Choroid plexus epithelial cell (primary cell): ENCODE measurements at regions not wholly inside any gene's neighbourhood (a gene's known extent, or its start where the extent isn't known, plus 50 kb on each side); places are given as distances from the start of the nearest gene placed in this dataset.
A peak's percentile ranks its signal among the peaks of the same experiment; 100 is the strongest.

Experiments used
- DNase-seq: peaks from one replicate; pipeline ENCODE4 v3.0.0-alpha.2; 2010; ENCODE audit warnings: low read depth
- H3K4me3 ChIP-seq: 2 replicates; pipeline ENCODE4 v1.5.1; 2011; ENCODE audit warnings: low read depth, mild to moderate bottlenecking, control low read depth, low read length, moderate library complexity
- TF ChIP-seq, protein P1 (sequence below): conservative IDR thresholded peaks from 2 replicates; pipeline ENCODE4 v1.5.1; 2011; ENCODE audit warnings: low read depth, mild to moderate bottlenecking, control low read depth, inconsistent platforms, low read length, moderate library complexity

DNA sequence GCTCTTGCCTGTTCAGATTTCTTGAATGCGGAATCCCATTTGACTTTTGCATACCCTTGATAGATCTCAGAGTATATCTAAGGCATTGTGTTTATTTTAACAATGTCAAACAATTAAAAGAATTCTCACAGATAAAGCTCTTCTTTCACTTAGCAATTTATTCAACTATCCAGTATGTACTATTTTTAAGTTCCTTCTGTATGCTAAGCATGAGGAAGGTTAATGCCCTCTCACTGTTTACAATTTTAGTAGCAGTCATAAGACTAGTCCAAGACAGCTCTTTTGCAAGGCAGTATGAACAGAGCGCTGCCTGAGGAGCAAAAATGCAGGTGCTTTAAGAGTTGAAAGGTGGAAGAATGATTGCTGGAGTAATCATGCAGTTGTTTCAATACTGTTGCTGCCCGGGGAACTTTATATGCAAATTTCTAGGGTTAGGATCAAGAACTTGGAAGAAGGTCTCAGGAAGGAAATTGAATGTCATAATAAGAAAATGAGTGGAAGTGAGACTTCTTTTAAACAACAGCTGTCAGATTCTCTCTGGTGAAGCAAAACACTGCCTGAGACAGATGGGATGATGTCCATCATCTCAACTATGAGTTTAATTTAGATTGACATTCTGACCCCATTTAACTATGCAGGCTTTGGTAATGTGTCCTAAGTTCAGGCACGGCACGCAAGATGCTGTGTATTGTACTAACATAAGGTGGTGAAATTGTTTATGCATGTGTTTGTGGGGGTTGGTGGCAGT lies 1303.5 kb upstream of the CITED2 start:
- DNase-seq = peak; percentile 79
- H3K4me3 ChIP-seq = no peak overlapping the region
- TF ChIP-seq, protein P1, sequence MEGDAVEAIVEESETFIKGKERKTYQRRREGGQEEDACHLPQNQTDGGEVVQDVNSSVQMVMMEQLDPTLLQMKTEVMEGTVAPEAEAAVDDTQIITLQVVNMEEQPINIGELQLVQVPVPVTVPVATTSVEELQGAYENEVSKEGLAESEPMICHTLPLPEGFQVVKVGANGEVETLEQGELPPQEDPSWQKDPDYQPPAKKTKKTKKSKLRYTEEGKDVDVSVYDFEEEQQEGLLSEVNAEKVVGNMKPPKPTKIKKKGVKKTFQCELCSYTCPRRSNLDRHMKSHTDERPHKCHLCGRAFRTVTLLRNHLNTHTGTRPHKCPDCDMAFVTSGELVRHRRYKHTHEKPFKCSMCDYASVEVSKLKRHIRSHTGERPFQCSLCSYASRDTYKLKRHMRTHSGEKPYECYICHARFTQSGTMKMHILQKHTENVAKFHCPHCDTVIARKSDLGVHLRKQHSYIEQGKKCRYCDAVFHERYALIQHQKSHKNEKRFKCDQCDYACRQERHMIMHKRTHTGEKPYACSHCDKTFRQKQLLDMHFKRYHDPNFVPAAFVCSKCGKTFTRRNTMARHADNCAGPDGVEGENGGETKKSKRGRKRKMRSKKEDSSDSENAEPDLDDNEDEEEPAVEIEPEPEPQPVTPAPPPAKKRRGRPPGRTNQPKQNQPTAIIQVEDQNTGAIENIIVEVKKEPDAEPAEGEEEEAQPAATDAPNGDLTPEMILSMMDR = no peak

DNA sequence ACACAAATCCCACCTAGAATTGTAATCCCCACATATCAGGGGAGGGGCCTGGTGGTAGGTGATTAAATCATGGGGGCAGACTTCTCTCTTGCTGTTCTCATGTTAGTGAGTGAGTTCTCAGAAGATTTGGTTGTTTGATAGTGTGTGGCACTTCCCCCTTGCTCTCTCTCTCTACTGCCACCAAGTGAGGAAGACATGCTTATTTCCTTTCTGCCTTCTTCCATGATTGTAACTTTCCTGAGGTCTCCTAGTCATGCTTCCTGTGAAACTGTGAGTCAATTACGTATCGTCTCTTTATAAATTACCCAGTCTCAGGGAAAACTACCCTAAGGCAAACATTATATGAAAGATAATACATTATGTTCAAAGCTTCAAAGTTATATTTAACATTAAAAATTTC lies 1297.5 kb upstream of the CITED2 start:
- TF ChIP-seq, protein P1 = peak; percentile 20
- H3K4me3 ChIP-seq = no peak overlapping the region
- peak; percentile 11 for DNase-seq

DNA sequence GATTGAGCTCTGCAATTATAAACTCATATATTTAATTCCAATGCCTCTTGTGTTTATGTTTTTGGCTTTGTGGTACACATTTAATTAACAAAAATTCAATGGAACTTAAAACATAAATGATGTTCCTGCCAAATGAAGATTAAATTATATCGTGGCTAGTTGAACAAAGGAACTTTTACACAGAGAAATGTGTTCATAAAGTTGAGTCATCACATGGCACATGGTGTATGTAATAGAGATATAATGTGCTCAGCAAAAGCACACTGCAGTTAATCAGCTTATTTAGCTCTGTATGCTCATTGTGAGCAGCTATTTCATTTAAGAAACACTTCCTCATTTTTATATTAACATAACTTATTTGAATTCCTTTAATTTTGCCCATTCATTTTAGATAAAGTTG lies 1295.6 kb upstream of the CITED2 start:
- TF ChIP-seq, protein P1 = no peak
- no peak overlapping the region for H3K4me3 ChIP-seq
- DNase-seq = peak; percentile 52

DNA sequence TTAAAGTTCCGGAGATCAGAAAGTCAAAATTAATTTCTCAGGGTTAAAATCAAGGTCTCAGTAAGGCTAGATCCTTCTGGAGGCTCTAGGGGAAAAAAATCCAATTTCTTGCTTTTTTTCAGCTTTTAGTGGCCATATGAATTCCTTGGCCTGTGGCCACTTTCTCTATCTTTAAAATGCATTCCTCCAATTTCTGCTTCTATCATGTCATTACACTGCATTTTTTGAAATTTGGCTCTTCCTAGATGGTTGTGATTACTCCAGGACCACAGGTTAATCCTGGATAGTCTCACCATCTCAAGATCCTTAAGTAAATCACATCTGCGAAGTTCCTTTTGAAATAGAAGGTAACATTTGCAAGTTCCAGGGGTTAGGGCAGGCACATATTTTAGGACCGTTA lies 1294.9 kb upstream of the CITED2 start:
- DNase-seq = peak; percentile 71
- H3K4me3 ChIP-seq = no peak overlapping the region
- TF ChIP-seq, protein P1 = no peak

DNA sequence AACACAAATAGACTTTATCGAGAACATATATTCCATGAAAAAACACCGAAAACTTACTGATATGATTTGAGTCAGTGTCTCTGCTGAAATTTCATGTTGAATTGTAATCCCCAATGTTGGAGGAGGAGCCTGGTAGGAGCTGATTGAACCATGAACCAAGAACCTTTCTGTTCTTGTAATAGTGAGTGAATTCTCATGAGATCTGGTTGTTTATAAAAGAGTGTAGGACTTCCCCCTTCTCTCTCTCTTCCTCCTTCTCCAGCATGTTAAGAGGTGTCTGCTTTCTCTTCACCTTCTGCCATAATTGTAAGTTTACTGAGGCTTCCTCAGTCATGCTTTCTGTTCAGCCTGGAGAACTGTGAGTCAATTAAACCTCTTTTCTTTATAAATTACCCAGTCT lies 1289.3 kb upstream of the CITED2 start:
- H3K4me3 ChIP-seq = no peak overlapping the region
- no peak for DNase-seq
- TF ChIP-seq, protein P1 = no peak

DNA sequence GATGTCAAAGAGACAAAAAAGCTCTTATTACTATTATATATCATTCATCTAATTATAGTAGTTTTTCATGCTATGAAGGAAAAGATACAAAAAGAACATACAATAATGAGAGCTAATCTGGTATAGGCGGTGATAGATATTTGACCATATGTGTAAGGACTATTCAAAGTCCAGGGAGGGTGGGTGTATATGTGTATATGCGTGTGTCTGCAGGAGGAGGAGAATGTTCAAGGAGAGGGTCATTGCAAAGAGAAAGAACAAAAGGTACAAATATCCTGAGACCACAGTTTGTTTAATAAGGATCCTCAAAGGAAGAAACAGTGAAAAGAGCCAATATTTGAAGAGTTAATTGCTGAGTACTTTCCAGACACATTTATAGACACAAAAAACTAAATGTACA lies 1288.6 kb upstream of the CITED2 start:
- H3K4me3 ChIP-seq = no peak overlapping the region
- TF ChIP-seq, protein P1 = no peak
- no peak for DNase-seq

DNA sequence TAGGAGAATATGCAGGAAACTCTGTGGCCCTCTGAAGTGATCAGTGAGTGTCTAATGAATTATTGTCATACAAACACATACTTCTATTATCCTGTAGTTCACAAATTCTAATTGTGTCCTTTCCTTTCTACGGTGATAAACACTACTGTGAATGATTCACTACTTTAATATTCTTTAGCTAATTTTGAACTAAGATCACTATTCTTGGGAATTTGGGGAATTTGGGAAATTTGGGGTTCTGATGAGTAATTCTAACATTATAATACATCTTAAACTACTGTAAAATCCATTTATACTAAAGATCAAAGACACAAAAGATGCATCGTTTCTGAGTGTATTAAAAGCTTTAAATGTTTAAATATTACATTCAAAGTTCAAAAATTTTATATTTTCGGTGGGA lies 1287.2 kb upstream of the CITED2 start:
- DNase-seq = peak; percentile 35
- TF ChIP-seq, protein P1 = no peak
- no peak overlapping the region for H3K4me3 ChIP-seq
